ENCODE measurements at regions not wholly inside any gene's neighbourhood (a gene's known extent, or its start where the extent isn't known, plus 50 kb on each side); places are given as distances from the start of the nearest gene placed in this dataset.
"Not testable (repeated sequence)": the region's sequence is repeated elsewhere in the genome, so short reads cannot be mapped to it uniquely, and the experiment has no call there.

- no peak overlapping the region for H3K27ac Mint-ChIP-seq
Measured at GRCh38 chr2:138079976-138080375, 115.7 kb downstream of the HNMT start.

DNA sequence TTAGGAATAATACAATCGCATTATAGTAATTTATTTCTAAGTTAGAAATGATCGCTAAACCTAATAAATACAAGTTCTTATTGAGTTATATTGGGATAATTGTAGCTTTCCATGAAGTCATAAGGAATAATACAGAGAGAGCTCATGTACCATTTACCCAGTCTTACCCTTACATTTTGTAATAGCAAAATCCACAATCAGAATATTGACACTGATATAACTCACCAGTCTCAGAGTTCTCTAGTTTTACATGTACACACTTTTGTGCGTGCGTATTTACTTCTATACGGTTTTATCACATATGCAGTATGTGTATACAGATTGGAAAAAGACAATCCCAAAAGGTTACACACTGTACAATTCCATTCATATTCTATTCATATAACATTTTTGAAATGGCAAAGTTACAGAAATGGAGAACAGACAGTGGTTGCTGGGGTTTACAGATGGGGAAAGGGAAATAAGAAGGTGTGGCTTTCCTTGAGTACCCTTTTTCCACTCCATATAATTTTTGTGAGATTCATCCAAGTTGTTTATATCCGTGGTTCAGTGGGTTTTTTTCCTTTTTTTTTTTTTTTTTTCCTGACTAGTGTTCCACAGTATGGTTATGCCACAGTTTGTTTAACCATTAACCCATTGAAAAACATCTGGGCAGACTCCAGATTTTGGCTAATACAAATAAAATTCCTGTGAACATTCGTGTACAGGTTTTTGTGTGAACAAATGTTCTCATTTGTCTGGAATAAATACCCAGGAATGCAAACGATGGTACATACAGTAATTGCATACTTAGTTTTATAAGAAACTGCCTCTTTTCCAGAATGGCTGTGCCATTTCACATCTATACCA lies 117.2 kb downstream of the HNMT start:
- Mint-ChIP-seq H3K4me1 (peaks cover 1% of the 10 kb centered on the region), H3K9me3 (no peaks in the 10 kb centered on the region), H3K27me3 (ENCODE audit: low read depth) (no peaks in the 10 kb centered on the region), H3K36me3 (ENCODE audit: low read depth) (no peaks in the 10 kb centered on the region), H3K4me3 (no peak overlapping the region), H3K27ac (no peak overlapping the region)
- no peak for TF ChIP-seq CTCF (IDR thresholded peaks at IDR 0.05; ENCODE audit: unreplicated experiment in 3 of 3)

More at GRCh38 chr2:138079976-138080375, 115.7 kb downstream of the HNMT start:
- Mint-ChIP-seq H3K4me1 (no peaks in the 10 kb centered on the region), H3K4me3 (no peak overlapping the region), H3K36me3 (ENCODE audit: low read depth) (no peaks in the 10 kb centered on the region), H3K27me3 (ENCODE audit: low read depth) (no peaks in the 10 kb centered on the region), H3K9me3 (no peaks in the 10 kb centered on the region)
- TF ChIP-seq CTCF (IDR thresholded peaks at IDR 0.05; ENCODE audit: unreplicated experiment in 3 of 3), result no peak

DNA sequence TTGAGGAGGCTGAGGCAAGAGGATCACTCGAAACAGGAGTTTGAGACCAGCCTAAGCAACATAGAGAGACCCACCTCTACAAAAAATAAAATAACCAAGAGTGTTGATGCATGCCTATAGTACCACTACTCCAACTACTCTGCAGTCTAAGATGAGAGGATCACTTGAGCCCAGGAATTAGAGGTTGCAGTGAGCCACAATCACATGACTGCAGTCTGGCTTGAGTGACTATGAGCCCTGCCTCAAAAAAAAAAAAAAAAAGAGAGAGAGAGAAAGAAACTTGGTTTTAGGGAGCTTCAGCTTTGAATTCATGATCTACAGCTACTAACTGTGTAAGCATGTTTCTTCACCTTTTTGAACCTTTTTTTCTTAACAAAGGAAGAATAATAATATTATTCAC lies 119.9 kb downstream of the HNMT start:
- no peak for TF ChIP-seq CTCF (IDR thresholded peaks at IDR 0.05; ENCODE audit: unreplicated experiment in 3 of 3)
- H3K9me3 Mint-ChIP-seq, result no peaks in the 10 kb centered on the region
- peaks cover 7% of the 10 kb centered on the region for H3K4me1 Mint-ChIP-seq
- no peaks in the 10 kb centered on the region for H3K27me3 Mint-ChIP-seq (ENCODE audit: low read depth)
- H3K27ac Mint-ChIP-seq, result no peak overlapping the region
- H3K4me3 Mint-ChIP-seq, result no peak overlapping the region
- no peaks in the 10 kb centered on the region for H3K36me3 Mint-ChIP-seq (ENCODE audit: low read depth)

GRCh38 chr2:138085441-138085840 lies 121.2 kb downstream of the HNMT start:
- not testable (repeated sequence) for H3K36me3 Mint-ChIP-seq (ENCODE audit: low read depth); H3K4me3 Mint-ChIP-seq; H3K9me3 Mint-ChIP-seq; H3K4me1 Mint-ChIP-seq; H3K27ac Mint-ChIP-seq; H3K27me3 Mint-ChIP-seq (ENCODE audit: low read depth)

DNA sequence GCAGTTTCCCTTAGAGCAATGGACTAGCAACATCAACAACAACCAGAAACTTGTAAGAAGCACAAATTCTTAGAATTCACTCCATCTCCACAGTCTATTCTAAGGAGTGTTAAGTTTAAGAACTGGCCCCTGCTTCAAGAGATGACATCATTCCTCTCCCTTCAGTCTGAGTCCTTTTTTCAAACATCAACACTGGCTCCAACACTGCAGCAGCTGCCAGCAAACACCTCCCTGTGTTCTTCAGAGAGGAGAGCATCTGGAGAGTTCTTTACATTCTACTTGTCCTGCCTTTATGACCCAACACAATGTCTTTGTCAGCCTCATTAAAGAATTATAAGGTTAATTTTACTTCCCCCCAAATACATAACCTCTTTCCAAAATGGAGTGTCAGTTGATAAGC lies 122.3 kb downstream of the HNMT start:
- no peak overlapping the region for H3K27ac Mint-ChIP-seq
- peaks cover 7% of the 10 kb centered on the region for H3K4me1 Mint-ChIP-seq
- no peaks in the 10 kb centered on the region for H3K36me3 Mint-ChIP-seq (ENCODE audit: low read depth)
- no peaks in the 10 kb centered on the region for H3K9me3 Mint-ChIP-seq
- no peaks in the 10 kb centered on the region for H3K27me3 Mint-ChIP-seq (ENCODE audit: low read depth)
- no peak overlapping the region for H3K4me3 Mint-ChIP-seq
- no peak for TF ChIP-seq CTCF (IDR thresholded peaks at IDR 0.05; ENCODE audit: unreplicated experiment in 3 of 3)

DNA sequence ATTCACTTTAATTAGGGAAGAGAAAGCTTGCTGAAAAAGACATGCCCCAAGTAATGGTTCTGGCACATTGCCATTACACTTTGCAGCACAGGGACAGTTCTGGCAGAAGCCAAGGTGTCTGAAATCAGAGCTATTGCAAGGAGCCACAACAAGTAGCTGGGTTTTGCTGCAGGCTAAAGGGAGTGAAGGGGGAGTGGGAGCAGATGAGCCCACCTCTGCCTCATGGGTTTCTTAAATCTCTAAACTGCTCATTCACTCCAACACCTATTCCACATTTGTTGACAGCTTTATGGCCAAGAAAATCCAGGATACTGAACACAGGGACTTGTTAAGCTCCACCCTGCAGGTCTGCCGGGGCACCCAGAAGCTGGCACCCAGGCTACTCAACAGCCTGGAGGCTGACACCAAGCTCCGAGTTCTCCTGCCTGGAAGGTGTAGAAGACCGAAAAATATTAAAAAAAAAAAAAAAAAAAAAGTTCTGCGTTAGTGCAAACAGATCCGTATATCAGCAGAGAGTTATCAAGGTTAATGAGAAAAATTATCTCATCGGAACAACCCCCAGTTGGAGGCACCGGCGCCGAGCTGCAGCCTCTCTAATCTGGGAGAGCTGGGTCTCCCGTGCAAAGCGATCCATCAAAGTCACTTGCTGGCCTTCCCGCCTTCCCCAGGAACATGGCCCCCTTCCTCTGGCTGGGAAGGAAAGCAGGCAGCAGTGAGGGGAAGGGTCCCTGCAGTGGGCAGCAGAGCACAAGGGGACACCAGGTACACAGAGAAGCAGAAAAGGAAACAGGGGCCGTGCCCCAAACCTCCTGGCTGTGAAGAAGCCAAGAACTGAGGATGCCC lies 123.7 kb downstream of the HNMT start:
- Mint-ChIP-seq H3K4me1 (peaks cover 7% of the 10 kb centered on the region), H3K4me3 (no peak overlapping the region), H3K27ac (no peak overlapping the region), H3K9me3 (no peaks in the 10 kb centered on the region), H3K36me3 (ENCODE audit: low read depth) (no peaks in the 10 kb centered on the region), H3K27me3 (ENCODE audit: low read depth) (no peaks in the 10 kb centered on the region)
- no peak for TF ChIP-seq CTCF (IDR thresholded peaks at IDR 0.05; ENCODE audit: unreplicated experiment in 3 of 3)

All from nephron (organoid).